ENCODE measurements at regions not wholly inside any gene's neighbourhood (a gene's known extent, or its start where the extent isn't known, plus 50 kb on each side); places are given as distances from the start of the nearest gene placed in this dataset.
A peak's percentile ranks its signal among the peaks of the same experiment; 100 is the strongest.
"Not testable (repeated sequence)": the region's sequence is repeated elsewhere in the genome, so short reads cannot be mapped to it uniquely, and the experiment has no call there.

GRCh38 chr2:94628953-94629352, 242.3 kb upstream of the TEKT4 start:
- H3K9me3 Mint-ChIP-seq; H3K4me3 Mint-ChIP-seq; H3K27me3 Mint-ChIP-seq; POLR2A ChIA-PET; H3K4me1 Mint-ChIP-seq; DNase-seq; H3K36me3 Mint-ChIP-seq (ENCODE audit: low read depth); CTCF ChIA-PET; H3K27ac Mint-ChIP-seq: not testable (repeated sequence)

DNA sequence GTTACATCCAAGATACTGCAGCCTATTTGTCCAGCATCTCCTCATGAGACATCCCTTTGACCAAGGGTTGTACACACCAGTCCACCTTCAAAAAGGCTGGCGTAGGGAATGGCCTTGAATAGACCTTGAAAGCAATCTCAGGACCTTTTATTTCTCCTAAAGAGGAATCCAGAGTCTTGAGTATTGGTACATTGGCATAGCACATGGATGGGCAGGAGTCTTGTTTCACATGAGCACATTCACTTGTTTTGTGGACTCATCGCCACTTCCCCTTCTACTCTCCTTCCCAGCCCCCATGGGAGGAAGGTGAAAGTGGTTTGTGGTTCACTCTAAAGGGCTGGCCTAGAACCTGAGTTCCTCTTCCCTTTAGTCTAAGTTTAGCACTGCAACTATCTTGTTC, 229.8 kb upstream of the TEKT4 start:
- H3K27me3 Mint-ChIP-seq; POLR2A ChIA-PET; DNase-seq; H3K4me1 Mint-ChIP-seq; H3K4me3 Mint-ChIP-seq; H3K9me3 Mint-ChIP-seq; H3K27ac Mint-ChIP-seq; H3K36me3 Mint-ChIP-seq (ENCODE audit: low read depth); CTCF ChIA-PET: not testable (repeated sequence)

DNA sequence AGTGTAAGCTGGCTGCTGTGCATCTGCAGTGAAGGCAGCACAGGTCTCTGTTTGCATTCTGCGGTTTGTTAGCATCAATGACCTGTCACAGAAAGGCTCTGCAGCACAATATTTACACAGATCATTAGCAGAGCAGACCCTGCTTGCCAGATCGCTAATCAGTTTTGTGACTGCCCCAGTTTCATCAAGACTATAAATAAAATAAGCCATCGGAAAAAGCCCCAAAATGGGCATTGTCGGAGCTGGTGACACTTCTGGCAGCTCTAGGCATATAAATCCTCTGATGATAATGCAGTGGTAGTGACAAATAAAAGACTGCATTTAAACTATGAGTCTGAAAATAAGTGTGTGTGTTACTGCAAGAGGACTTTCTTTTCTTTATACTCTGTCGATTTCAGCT, 219.1 kb upstream of the TEKT4 start:
- CTCF ChIA-PET; H3K27ac Mint-ChIP-seq; H3K4me1 Mint-ChIP-seq; DNase-seq; H3K4me3 Mint-ChIP-seq; H3K27me3 Mint-ChIP-seq; H3K36me3 Mint-ChIP-seq (ENCODE audit: low read depth); H3K9me3 Mint-ChIP-seq; POLR2A ChIA-PET: not testable (repeated sequence)

DNA sequence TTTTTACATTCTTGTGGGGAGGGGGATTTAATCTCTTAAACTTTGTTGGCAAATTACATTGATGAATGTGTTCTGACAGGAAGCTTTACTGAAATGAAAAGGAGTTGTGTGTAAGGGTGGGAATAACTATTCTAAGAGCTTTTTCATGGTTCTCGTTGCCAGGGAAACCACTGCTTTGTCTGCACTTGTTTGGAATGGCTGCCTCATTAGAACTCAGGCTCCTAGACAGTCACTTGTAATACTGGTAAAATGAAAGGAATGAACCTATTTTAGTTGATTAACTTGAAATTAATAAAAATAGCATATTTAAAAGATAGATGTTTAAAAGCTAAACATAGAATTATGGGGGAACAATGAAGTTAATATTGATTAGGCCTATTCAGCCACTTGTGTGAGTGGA, 201.4 kb upstream of the TEKT4 start:
- DNase-seq; H3K9me3 Mint-ChIP-seq; H3K27me3 Mint-ChIP-seq; H3K4me3 Mint-ChIP-seq; H3K27ac Mint-ChIP-seq; POLR2A ChIA-PET; CTCF ChIA-PET; H3K4me1 Mint-ChIP-seq; H3K36me3 Mint-ChIP-seq (ENCODE audit: low read depth): not testable (repeated sequence)

- H3K27me3 Mint-ChIP-seq; H3K4me1 Mint-ChIP-seq; H3K9me3 Mint-ChIP-seq; CTCF ChIA-PET; DNase-seq; H3K4me3 Mint-ChIP-seq; POLR2A ChIA-PET; H3K27ac Mint-ChIP-seq; H3K36me3 Mint-ChIP-seq (ENCODE audit: low read depth): not testable (repeated sequence)
These were observed 177.0 kb upstream of the TEKT4 start for GRCh38 chr2:94694236-94694635.

DNA sequence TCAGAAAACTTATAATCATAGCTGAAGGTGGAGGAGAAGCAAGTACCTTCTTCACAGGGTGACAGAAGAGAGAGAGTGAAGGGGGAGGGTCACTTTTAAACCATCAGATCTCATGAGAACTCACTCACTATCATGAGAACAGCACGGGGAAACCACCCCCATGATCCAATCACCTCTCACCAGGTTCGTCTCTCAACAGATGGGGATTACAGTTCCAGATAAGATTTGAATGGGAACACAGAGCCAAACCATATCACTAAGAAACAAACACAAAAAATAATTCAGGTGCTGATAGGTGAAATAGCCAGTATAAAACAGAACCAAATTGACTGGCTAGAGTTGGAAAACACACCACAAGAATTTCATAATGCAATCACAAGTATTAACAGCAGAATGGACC, 162.2 kb upstream of the TEKT4 start:
- H3K36me3 Mint-ChIP-seq (ENCODE audit: low read depth); H3K27me3 Mint-ChIP-seq; H3K4me1 Mint-ChIP-seq; CTCF ChIA-PET; H3K9me3 Mint-ChIP-seq; POLR2A ChIA-PET; H3K4me3 Mint-ChIP-seq; DNase-seq; H3K27ac Mint-ChIP-seq: not testable (repeated sequence)

GRCh38 chr2:94725543-94725942, 145.7 kb upstream of the TEKT4 start:
- H3K36me3 Mint-ChIP-seq (ENCODE audit: low read depth) = no peaks in the 10 kb centered on the region
- H3K4me3 Mint-ChIP-seq = no peak overlapping the region
- CTCF ChIA-PET = no interaction called here
- POLR2A ChIA-PET = no interaction called here
- no peaks in the 10 kb centered on the region for H3K4me1 Mint-ChIP-seq
- no peak for DNase-seq
- H3K9me3 Mint-ChIP-seq = no peaks in the 10 kb centered on the region
- H3K27ac Mint-ChIP-seq = no peak overlapping the region
- H3K27me3 Mint-ChIP-seq = no peaks in the 10 kb centered on the region

DNA sequence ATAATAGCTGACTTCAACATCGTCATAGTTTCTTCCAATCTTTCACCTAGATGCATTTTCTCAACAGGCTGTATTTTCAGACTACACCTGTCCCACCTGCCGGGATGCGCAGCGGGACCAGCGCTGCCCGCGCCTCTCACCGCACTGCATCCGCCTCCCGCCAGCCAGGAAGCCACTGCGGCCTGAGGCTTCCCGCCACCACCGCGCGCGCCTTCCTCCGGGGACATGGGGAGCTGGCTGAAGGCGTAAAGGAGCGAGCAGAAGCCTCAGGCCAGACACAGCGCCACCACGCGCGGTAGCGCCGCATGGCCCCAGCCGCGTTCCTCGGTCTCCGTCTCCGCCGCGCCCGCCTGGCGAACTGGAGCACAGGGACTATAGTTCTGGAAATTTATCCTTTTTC, 135.7 kb upstream of the TEKT4 start:
- H3K27me3 Mint-ChIP-seq = peaks cover 12% of the 10 kb centered on the region
- DNase-seq; H3K9me3 Mint-ChIP-seq; H3K27ac Mint-ChIP-seq; H3K4me3 Mint-ChIP-seq; POLR2A ChIA-PET; H3K36me3 Mint-ChIP-seq (ENCODE audit: low read depth); CTCF ChIA-PET; H3K4me1 Mint-ChIP-seq: not testable (repeated sequence)

DNA sequence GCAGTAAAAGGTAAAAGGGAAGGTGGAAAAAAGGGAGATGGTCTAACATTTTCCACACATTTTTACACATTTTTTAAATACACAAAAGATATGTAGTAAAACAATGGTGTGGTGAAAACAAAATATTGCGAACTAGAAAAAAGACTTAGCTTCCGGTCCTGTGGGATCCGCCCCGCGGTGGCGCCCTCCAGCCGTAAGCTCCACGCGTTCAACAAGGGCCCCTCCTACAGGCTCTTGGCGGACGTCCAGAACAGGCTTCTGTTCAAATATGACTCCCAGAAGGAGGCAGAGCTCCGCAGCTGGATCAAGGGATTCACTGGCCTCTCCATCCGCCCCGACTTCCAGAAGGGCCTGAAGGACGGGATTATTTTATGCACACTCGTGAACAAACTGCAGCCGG, 134.1 kb upstream of the TEKT4 start:
- H3K27ac Mint-ChIP-seq; CTCF ChIA-PET; H3K9me3 Mint-ChIP-seq; H3K4me1 Mint-ChIP-seq; POLR2A ChIA-PET; H3K36me3 Mint-ChIP-seq (ENCODE audit: low read depth); H3K4me3 Mint-ChIP-seq; DNase-seq: not testable (repeated sequence)
- peaks cover 12% of the 10 kb centered on the region for H3K27me3 Mint-ChIP-seq

GRCh38 chr2:94737736-94738342, 133.4 kb upstream of the TEKT4 start:
- H3K27me3 Mint-ChIP-seq = peaks cover 12% of the 10 kb centered on the region
- H3K36me3 Mint-ChIP-seq (ENCODE audit: low read depth); POLR2A ChIA-PET; DNase-seq; H3K9me3 Mint-ChIP-seq; H3K27ac Mint-ChIP-seq; CTCF ChIA-PET; H3K4me1 Mint-ChIP-seq; H3K4me3 Mint-ChIP-seq: not testable (repeated sequence)

- no peaks in the 10 kb centered on the region for H3K4me1 Mint-ChIP-seq
- peaks cover under 1% of the 10 kb centered on the region for H3K9me3 Mint-ChIP-seq
- H3K27me3 Mint-ChIP-seq = no peaks in the 10 kb centered on the region
- CTCF ChIA-PET = no interaction called here
- no peak overlapping the region for H3K4me3 Mint-ChIP-seq
- H3K36me3 Mint-ChIP-seq (ENCODE audit: low read depth) = no peaks in the 10 kb centered on the region
- H3K27ac Mint-ChIP-seq = no peak overlapping the region
- POLR2A ChIA-PET = no interaction called here
- DNase-seq = no peak
These were observed 117.7 kb upstream of the TEKT4 start for GRCh38 chr2:94753466-94753998.

DNA sequence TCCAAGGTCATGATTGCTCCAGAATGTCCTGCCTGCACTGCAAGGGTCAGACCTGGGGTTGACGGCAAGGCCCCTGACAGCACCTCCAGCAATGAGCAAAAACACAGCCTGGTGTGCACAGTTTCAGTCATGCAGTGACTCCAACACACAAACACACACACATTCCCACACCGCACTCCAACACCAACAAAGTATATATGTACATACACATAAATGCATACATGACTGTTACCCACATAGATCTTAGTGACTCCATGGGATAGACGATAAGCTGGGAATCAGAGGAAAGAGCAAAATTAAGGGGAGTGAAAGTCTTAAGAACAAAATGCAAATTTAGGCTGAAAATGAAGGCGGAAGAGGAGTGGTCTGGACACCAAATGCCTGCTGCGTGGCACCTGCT, 112.7 kb upstream of the TEKT4 start:
- Mint-ChIP-seq H3K4me1 (no peaks in the 10 kb centered on the region), H3K27ac (no peak overlapping the region), H3K9me3 (peaks cover 9% of the 10 kb centered on the region), H3K27me3 (no peaks in the 10 kb centered on the region), H3K4me3 (no peak overlapping the region), H3K36me3 (ENCODE audit: low read depth) (no peaks in the 10 kb centered on the region)
- ChIA-PET CTCF (no interaction called here), POLR2A (no interaction called here)
- DNase-seq = no peak

DNA sequence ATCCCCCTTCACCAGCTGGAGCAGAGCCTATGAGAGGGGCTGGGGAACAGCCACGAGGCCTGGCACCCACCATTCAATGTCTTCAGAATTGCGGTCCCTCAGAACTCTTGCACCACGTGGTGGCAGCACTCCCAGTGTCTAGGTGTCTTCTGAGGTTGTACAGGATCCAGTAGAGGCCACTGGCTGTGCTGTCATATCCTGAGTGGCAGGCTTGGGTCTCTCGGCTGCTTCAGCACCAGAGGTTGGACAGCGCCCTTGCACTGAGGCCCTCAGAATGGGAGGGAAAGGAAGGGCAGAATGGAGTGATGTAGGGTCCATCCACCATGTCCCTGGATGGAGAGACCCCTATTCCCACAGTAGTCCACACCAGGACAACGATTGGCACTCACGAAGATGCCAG, 112.0 kb upstream of the TEKT4 start:
- Mint-ChIP-seq H3K27ac (no peak overlapping the region), H3K36me3 (ENCODE audit: low read depth) (no peaks in the 10 kb centered on the region), H3K27me3 (no peaks in the 10 kb centered on the region), H3K4me3 (no peak overlapping the region), H3K9me3 (peaks cover 9% of the 10 kb centered on the region), H3K4me1 (peaks cover 2% of the 10 kb centered on the region)
- POLR2A ChIA-PET = no interaction called here
- peak; percentile 20 for DNase-seq
- CTCF ChIA-PET = no interaction called here

- CTCF ChIA-PET = no interaction called here
These were observed 108.6 kb upstream of the TEKT4 start for GRCh38 chr2:94762600-94762999.

DNA sequence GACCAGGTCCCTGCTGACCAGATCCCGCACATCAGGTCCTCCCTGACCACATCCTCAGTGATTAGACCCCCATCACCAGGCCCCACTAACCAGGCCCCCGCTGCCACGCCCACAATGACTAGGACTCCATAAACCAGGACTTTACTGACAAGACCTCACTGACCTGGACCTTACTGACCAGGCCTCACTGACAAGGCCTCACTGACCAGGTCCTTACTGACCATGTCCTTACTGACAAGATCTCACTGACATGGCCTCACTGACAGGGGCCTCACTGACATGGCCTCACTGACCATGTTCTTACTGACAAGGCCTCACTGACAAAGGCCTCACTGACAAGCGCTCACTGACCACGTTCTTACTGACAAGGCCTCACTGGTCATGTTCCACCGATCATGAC, 107.9 kb upstream of the TEKT4 start:
- ChIA-PET CTCF (no interaction called here), POLR2A (no interaction called here)
- Mint-ChIP-seq H3K9me3 (peaks cover 9% of the 10 kb centered on the region), H3K4me3 (no peak overlapping the region), H3K4me1 (peaks cover 3% of the 10 kb centered on the region), H3K36me3 (ENCODE audit: low read depth) (no peaks in the 10 kb centered on the region), H3K27ac (no peak overlapping the region), H3K27me3 (no peaks in the 10 kb centered on the region)
- no peak for DNase-seq

More at GRCh38 chr2:94762600-94762999, 108.6 kb upstream of the TEKT4 start:
- Mint-ChIP-seq H3K27ac (no peak overlapping the region), H3K36me3 (ENCODE audit: low read depth) (no peaks in the 10 kb centered on the region), H3K4me3 (no peak overlapping the region), H3K9me3 (peaks cover 9% of the 10 kb centered on the region), H3K4me1 (peaks cover 3% of the 10 kb centered on the region), H3K27me3 (no peaks in the 10 kb centered on the region)
- POLR2A ChIA-PET = no interaction called here
- DNase-seq = no peak

All from activated CD4-positive, alpha-beta memory T cell treated with anti-CD3 and anti-CD28 coated beads, Interleukin-2, amount 10 ng/mL, durations not matched to agents 7 days and 5 days (primary cell).